HL-60 (cell line): ENCODE measurements at regions not wholly inside any gene's neighbourhood (a gene's known extent, or its start where the extent isn't known, plus 50 kb on each side); places are given as distances from the start of the nearest gene placed in this dataset.

ENCODE experiments used
- DNase-seq, 2 experiments: peaks; one replicate each; pipeline ENCODE4 v3.0.0-alpha.2; 2010 to 2020; ENCODE audit warnings: low read depth in 1 of 2, low spot score in 1 of 2
- H3K27ac ChIP-seq: fragments of 250-450 bp; sonication (Bioruptor Pico); replicated peaks from 2 replicates; pipeline ENCODE4 v1.5.1; 2020; ENCODE audit warnings: mild to moderate bottlenecking, moderate library complexity
- H3K27me3 ChIP-seq: fragments of 250-450 bp; sonication (Bioruptor Pico); 2 replicates; pipeline ENCODE4 v1.5.1; 2021; ENCODE audit warnings: mild to moderate bottlenecking, moderate library complexity; ENCODE audit not compliant: insufficient read depth, poor library complexity, severe bottlenecking
- H3K4me3 ChIP-seq: replicated peaks from 2 replicates; pipeline ENCODE4 v1.5.1; 2011; ENCODE audit warnings: mild to moderate bottlenecking, control low read depth, low read length; ENCODE audit not compliant: insufficient read depth
- CTCF ChIP-seq: IDR thresholded peaks from one replicate; pipeline ENCODE4 v1.5.1; 2011; ENCODE audit warnings: low read length, control low read depth, inconsistent platforms; ENCODE audit not compliant: insufficient read depth
- GABPA ChIP-seq: IDR thresholded peaks from 2 replicates; pipeline ENCODE4 v1.6.1; 2012; ENCODE audit warnings: low read depth
- POLR2AphosphoS5 ChIP-seq: IDR thresholded peaks from 2 replicates; pipeline ENCODE4 v1.6.1; 2012; ENCODE audit warnings: low read depth
- REST ChIP-seq: IDR thresholded peaks from 2 replicates; pipeline ENCODE4 v1.6.1; 2012; ENCODE audit warnings: low read depth; ENCODE audit not compliant: insufficient replicate concordance
- SPI1 ChIP-seq: IDR thresholded peaks from 2 replicates; pipeline ENCODE4 v1.6.1; 2012; ENCODE audit warnings: low read depth, mild to moderate bottlenecking, borderline replicate concordance

- no peak for TF ChIP-seq REST
- no peak for TF ChIP-seq CTCF
- no peak for TF ChIP-seq POLR2AphosphoS5
- no peak for TF ChIP-seq GABPA
- no peak for TF ChIP-seq SPI1
- Histone ChIP-seq H3K27ac (no peak overlapping the region), H3K4me3 (no peak overlapping the region), H3K27me3 (peaks cover 2% of the 10 kb centered on the region)
- no peak for DNase-seq
These were observed 149.2 kb upstream of the GYPC start for GRCh38 chr2:126506786-126507185.

GRCh38 chr2:126507425-126507911 is 148.5 kb upstream of the GYPC start:
- TF ChIP-seq SPI1: no peak
- TF ChIP-seq CTCF: no peak
- no peak for TF ChIP-seq REST
- no peak for TF ChIP-seq GABPA
- no peak for TF ChIP-seq POLR2AphosphoS5
- Histone ChIP-seq H3K27me3 (peaks cover 2% of the 10 kb centered on the region), H3K4me3 (no peak overlapping the region), H3K27ac (no peak overlapping the region)
- DNase-seq: no peak

- no peak for DNase-seq
- Histone ChIP-seq H3K27me3 (peaks cover 2% of the 10 kb centered on the region), H3K27ac (no peak overlapping the region), H3K4me3 (no peak overlapping the region)
- no peak for TF ChIP-seq CTCF
- TF ChIP-seq REST: no peak
- TF ChIP-seq SPI1: no peak
- TF ChIP-seq POLR2AphosphoS5: no peak
These were observed 145.6 kb upstream of the GYPC start for GRCh38 chr2:126510356-126510755.
